HUDEP-2 (cell line): ENCODE measurements at regions not wholly inside any gene's neighbourhood (a gene's known extent, or its start where the extent isn't known, plus 50 kb on each side); places are given as distances from the start of the nearest gene placed in this dataset.

ENCODE experiments used
- DNase-seq, 76 experiments: peaks; one replicate each; lab custom pipeline; 2025; ENCODE audit not compliant: unreplicated experiment in 76 of 76; lab: John Stamatoyannopoulos, UW

GRCh38 chr12:89988188-89988915 lies 279.7 kb upstream of the ATP2B1 start:
- DNase-seq, result no peak

- no peak for DNase-seq
Observed at GRCh38 chr12:89985935-89986334, 277.3 kb upstream of the ATP2B1 start.

GRCh38 chr12:89984846-89985245 lies 276.2 kb upstream of the ATP2B1 start:
- DNase-seq, result no peak

GRCh38 chr12:89983622-89984021 lies 275.0 kb upstream of the ATP2B1 start:
- no peak for DNase-seq

GRCh38 chr12:89980236-89980635 lies 271.6 kb upstream of the ATP2B1 start:
- no peak for DNase-seq

- DNase-seq, result no peak
Observed at GRCh38 chr12:89977405-89978085, 268.9 kb upstream of the ATP2B1 start.

GRCh38 chr12:89976866-89977265 lies 268.2 kb upstream of the ATP2B1 start:
- no peak for DNase-seq

GRCh38 chr12:89975574-89975973 lies 266.9 kb upstream of the ATP2B1 start:
- DNase-seq, result no peak

GRCh38 chr12:89971880-89972279 lies 263.2 kb upstream of the ATP2B1 start:
- DNase-seq, result peak in 2 of 76 experiments; percentile 1 to 13

- DNase-seq, result no peak
Observed at GRCh38 chr12:89970722-89971121, 262.1 kb upstream of the ATP2B1 start.

- DNase-seq, result no peak
Observed at GRCh38 chr12:89969093-89969492, 260.5 kb upstream of the ATP2B1 start.

- no peak for DNase-seq
Observed at GRCh38 chr12:89968151-89968700, 259.6 kb upstream of the ATP2B1 start.

- no peak for DNase-seq
Observed at GRCh38 chr12:89966495-89967240, 258.0 kb upstream of the ATP2B1 start.

- no peak for DNase-seq
Observed at GRCh38 chr12:89965993-89966392, 257.4 kb upstream of the ATP2B1 start.

- DNase-seq, result no peak
Observed at GRCh38 chr12:89962648-89963047, 254.0 kb upstream of the ATP2B1 start.

- DNase-seq, result no peak
Observed at GRCh38 chr12:89960607-89961394, 252.2 kb upstream of the ATP2B1 start.

GRCh38 chr12:89960011-89960507 lies 251.4 kb upstream of the ATP2B1 start:
- DNase-seq, result no peak

- no peak for DNase-seq
Observed at GRCh38 chr12:89959179-89959578, 250.5 kb upstream of the ATP2B1 start.

GRCh38 chr12:89954259-89954658 lies 245.6 kb upstream of the ATP2B1 start:
- DNase-seq, result no peak

- DNase-seq, result no peak
Observed at GRCh38 chr12:89951694-89952060, 243.0 kb upstream of the ATP2B1 start.
